GM12874 (cell line): ENCODE measurements at regions not wholly inside any gene's neighbourhood (a gene's known extent, or its start where the extent isn't known, plus 50 kb on each side); places are given as distances from the start of the nearest gene placed in this dataset.

Experiments
- CTCF ChIP-seq: IDR thresholded peaks from 2 replicates; pipeline ENCODE4 v1.5.1; 2011; ENCODE audit warnings: low read depth, mild to moderate bottlenecking, control low read depth, low read length, moderate library complexity; ENCODE audit not compliant: insufficient read depth

GRCh38 chr18:57980573-57981307 is 63.3 kb upstream of the NEDD4L start:
- TF ChIP-seq CTCF: no peak

- TF ChIP-seq CTCF: no peak
Measured at GRCh38 chr18:57976230-57976773, 67.7 kb upstream of the NEDD4L start.

GRCh38 chr18:57975805-57976204 is 68.2 kb upstream of the NEDD4L start:
- no peak for TF ChIP-seq CTCF

- TF ChIP-seq CTCF: no peak
Measured at GRCh38 chr18:57974585-57975265, 69.3 kb upstream of the NEDD4L start.

GRCh38 chr18:57973889-57974288 is 70.1 kb upstream of the NEDD4L start:
- TF ChIP-seq CTCF: no peak

GRCh38 chr18:57970356-57971095 is 73.5 kb upstream of the NEDD4L start:
- peak; percentile 48 for TF ChIP-seq CTCF

GRCh38 chr18:57969824-57970223 is 74.2 kb upstream of the NEDD4L start:
- no peak for TF ChIP-seq CTCF
